KBM-7 (cell line): ENCODE measurements at regions not wholly inside any gene's neighbourhood (a gene's known extent, or its start where the extent isn't known, plus 50 kb on each side); places are given as distances from the start of the nearest gene placed in this dataset.
"Not testable (repeated sequence)": the region's sequence is repeated elsewhere in the genome, so short reads cannot be mapped to it uniquely, and the experiment has no call there.

ENCODE experiments used
- DNase-seq: peaks from one replicate; pipeline ENCODE4 v3.0.0-alpha.2; 2015
- in situ Hi-C: fragments of 300-500 bp; cut with MboI; formaldehyde crosslinking; loops from 2 replicates; pipeline ENCODE4 v1.14.3; 2020; ENCODE audit warnings: low sequenced_read_pairs, low pct_unique_long_range_greater_than_20kb, mixed read lengths

- DNase-seq: no peak
- in situ Hi-C loops: no loop called here
These were observed 50.5 kb upstream of the ZNF469 start for GRCh38 chr16:88331989-88332920.

- DNase-seq: peak; percentile 25
- in situ Hi-C loops: not testable (repeated sequence)
These were observed 49.6 kb upstream of the ZNF469 start for GRCh38 chr16:88332921-88333825.
